AG04450 (cell line): ENCODE measurements at regions not wholly inside any gene's neighbourhood (a gene's known extent, or its start where the extent isn't known, plus 50 kb on each side); places are given as distances from the start of the nearest gene placed in this dataset.

Experiments used
- CTCF ChIA-PET: fragments of 300-600, 350-600 bp; formaldehyde crosslinking; extraction: SDS; loops from one replicate; lab custom pipeline; 2022; ENCODE audit warnings: antibody characterized with exemption, inconsistent platforms; lab: Charles Lee
- POLR2A ChIA-PET: fragments of 350-600 bp; formaldehyde crosslinking; extraction: SDS; loops from one replicate; lab custom pipeline; 2021; ENCODE audit warnings: antibody characterized with exemption, inconsistent platforms; lab: Yijun Ruan, JAX
- DNase-seq: peaks from one replicate; pipeline ENCODE4 v3.0.0-alpha.2; 2011; ENCODE audit warnings: low read depth, low spot score
- H3K27ac ChIP-seq: one replicate; pipeline ENCODE4 v1.5.1; 2012; ENCODE audit warnings: low read depth, low read length, control low read depth
- H3K27me3 ChIP-seq: one replicate; pipeline ENCODE4 v1.6.0; 2012; ENCODE audit warnings: low read length; ENCODE audit not compliant: control insufficient read depth, insufficient read depth
- H3K4me3 ChIP-seq: 2 replicates; pipeline ENCODE4 v1.5.1; 2011; ENCODE audit warnings: mild to moderate bottlenecking, low read depth, low read length, control low read depth
- H3K9me3 ChIP-seq: 2 replicates; pipeline ENCODE4 v1.5.1; 2012; ENCODE audit warnings: low read length; ENCODE audit not compliant: control insufficient read depth, insufficient read depth
- TF ChIP-seq, protein P1 (sequence below): IDR thresholded peaks from 2 replicates; pipeline ENCODE4 v1.5.1; 2011; ENCODE audit warnings: low read depth, low read length, control low read depth, inconsistent platforms

GRCh38 chr2:220226076-220226475 is 598.6 kb downstream of the SLC4A3 start:
- H3K27me3 ChIP-seq = no peaks in the 10 kb centered on the region
- TF ChIP-seq, protein P1, sequence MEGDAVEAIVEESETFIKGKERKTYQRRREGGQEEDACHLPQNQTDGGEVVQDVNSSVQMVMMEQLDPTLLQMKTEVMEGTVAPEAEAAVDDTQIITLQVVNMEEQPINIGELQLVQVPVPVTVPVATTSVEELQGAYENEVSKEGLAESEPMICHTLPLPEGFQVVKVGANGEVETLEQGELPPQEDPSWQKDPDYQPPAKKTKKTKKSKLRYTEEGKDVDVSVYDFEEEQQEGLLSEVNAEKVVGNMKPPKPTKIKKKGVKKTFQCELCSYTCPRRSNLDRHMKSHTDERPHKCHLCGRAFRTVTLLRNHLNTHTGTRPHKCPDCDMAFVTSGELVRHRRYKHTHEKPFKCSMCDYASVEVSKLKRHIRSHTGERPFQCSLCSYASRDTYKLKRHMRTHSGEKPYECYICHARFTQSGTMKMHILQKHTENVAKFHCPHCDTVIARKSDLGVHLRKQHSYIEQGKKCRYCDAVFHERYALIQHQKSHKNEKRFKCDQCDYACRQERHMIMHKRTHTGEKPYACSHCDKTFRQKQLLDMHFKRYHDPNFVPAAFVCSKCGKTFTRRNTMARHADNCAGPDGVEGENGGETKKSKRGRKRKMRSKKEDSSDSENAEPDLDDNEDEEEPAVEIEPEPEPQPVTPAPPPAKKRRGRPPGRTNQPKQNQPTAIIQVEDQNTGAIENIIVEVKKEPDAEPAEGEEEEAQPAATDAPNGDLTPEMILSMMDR = no peak
- CTCF ChIA-PET = interaction anchor here (0.6 to 1.1 kb wide), 2 partner anchors 199 to 489 kb away, joined by 3 read pairs; no protein-coding TSS in a partner anchor
- H3K9me3 ChIP-seq = no peaks in the 10 kb centered on the region
- no peak for DNase-seq
- no peak overlapping the region for H3K27ac ChIP-seq
- POLR2A ChIA-PET = no interaction called here
- no peak overlapping the region for H3K4me3 ChIP-seq

DNA sequence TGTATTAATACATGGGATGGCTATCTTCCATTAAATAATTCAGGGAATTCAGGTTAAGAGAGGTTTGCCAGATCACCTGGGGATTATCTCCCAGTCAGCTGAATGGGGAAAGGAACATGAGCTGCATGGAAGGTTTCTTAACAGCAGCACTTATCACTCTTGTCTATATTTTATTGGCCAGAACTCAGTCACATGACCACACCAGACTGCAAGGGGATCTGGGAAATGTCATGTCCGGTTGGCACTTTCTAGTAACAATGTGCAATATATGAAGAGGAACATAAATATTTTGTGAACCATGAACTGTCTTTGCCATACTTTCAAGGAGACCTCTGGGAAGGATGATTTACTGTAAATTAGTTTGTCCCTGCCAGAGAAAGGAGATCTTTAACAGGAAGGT is 599.1 kb downstream of the SLC4A3 start:
- CTCF ChIA-PET = no interaction called here
- DNase-seq = no peak
- Histone ChIP-seq H3K9me3 (no peaks in the 10 kb centered on the region), H3K4me3 (no peak overlapping the region), H3K27me3 (no peaks in the 10 kb centered on the region), H3K27ac (no peak overlapping the region)
- POLR2A ChIA-PET = no interaction called here
- TF ChIP-seq, protein P1 = no peak

DNA sequence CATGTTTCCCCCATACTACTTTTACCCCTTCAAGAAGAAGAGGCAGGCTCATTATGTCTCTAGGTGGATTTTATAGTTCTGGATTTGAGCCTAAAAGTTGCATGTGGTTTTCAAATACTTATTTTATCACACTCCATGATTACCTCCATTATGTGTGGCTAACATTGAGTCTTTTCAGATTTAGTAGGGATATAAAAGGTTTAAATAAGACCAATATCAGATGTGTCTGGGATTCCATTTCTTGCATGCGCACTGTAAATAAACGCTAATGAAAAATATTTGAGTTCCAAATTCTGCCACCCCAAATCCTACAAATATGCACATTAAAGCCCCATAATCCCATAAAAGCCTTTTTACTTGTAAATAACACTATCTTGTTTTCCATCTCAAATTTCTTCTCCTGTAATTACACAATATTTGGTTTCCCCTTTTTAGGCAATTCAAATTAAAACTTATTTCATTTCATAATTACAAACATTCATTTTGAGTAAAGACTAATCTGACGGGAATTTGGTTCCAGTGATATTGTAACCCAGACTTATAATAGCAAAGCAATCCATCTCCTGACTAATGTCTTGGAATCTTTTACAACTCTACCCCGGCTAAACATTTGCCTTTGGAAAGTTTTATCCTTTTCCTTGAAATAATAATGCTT is 600.0 kb downstream of the SLC4A3 start:
- CTCF ChIA-PET = no interaction called here
- Histone ChIP-seq H3K27me3 (no peaks in the 10 kb centered on the region), H3K27ac (no peak overlapping the region), H3K4me3 (no peak overlapping the region), H3K9me3 (no peaks in the 10 kb centered on the region)
- DNase-seq = peak; percentile 6
- TF ChIP-seq, protein P1 = no peak
- POLR2A ChIA-PET = interaction anchor here (0.7 kb wide), 1 partner anchor 326 kb away, joined by 3 read pairs; no protein-coding TSS in a partner anchor

GRCh38 chr2:220228310-220229006 is 601.0 kb downstream of the SLC4A3 start:
- no peaks in the 10 kb centered on the region for H3K9me3 ChIP-seq
- H3K4me3 ChIP-seq = peak overlapping the region; percentile 43
- H3K27ac ChIP-seq = peak overlapping the region; percentile 90
- peak; percentile 96 for DNase-seq
- no peaks in the 10 kb centered on the region for H3K27me3 ChIP-seq
- ChIA-PET POLR2A (interaction anchor here (0.7 kb wide), 1 partner anchor 325 kb away, joined by 3 read pairs; no protein-coding TSS in a partner anchor), CTCF (no interaction called here)
- TF ChIP-seq, protein P1 = no peak

DNA sequence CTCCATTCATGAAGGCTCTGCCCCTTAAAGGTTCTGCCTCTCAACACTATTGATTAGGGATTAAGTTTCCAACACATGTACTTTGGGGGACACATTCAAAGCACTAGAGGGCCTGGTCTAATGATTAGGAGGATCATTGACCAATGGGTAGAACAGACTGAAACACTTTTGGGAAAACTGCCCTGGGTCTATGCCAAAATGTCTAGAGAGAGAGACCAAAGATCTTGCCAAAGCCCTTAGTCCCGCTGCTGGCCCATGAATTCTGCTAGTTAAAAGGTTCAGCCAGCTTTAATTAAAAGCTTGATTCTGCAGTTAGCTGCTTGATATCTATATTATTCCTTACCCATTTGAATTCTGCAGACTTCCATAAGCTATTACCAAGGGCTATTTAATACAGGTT is 613.2 kb downstream of the SLC4A3 start:
- no peak for DNase-seq
- Histone ChIP-seq H3K27me3 (no peaks in the 10 kb centered on the region), H3K27ac (no peak overlapping the region), H3K9me3 (no peaks in the 10 kb centered on the region), H3K4me3 (no peak overlapping the region)
- TF ChIP-seq, protein P1 = no peak
- ChIA-PET POLR2A (no interaction called here), CTCF (no interaction called here)
